OCI-LY7 (cell line): ENCODE measurements at regions not wholly inside any gene's neighbourhood (a gene's known extent, or its start where the extent isn't known, plus 50 kb on each side); places are given as distances from the start of the nearest gene placed in this dataset.

Experiments used
- EZH2phosphoT487 ChIP-seq: fragments of 200-600 bp; sonication (generic); IDR thresholded peaks from 2 replicates; pipeline ENCODE4 v1.6.1; 2018; ENCODE audit warnings: low read depth, borderline replicate concordance, mild to moderate bottlenecking, mixed run types, antibody characterized with exemption, low read length, moderate library complexity, mixed read lengths
- TF ChIP-seq, protein P1 (sequence below): fragments of 200-600 bp; sonication (generic); conservative IDR thresholded peaks from 2 replicates; pipeline ENCODE4 v1.5.1; 2014; ENCODE audit warnings: mild to moderate bottlenecking, antibody characterized with exemption, low read length, moderate library complexity, mixed read lengths

DNA sequence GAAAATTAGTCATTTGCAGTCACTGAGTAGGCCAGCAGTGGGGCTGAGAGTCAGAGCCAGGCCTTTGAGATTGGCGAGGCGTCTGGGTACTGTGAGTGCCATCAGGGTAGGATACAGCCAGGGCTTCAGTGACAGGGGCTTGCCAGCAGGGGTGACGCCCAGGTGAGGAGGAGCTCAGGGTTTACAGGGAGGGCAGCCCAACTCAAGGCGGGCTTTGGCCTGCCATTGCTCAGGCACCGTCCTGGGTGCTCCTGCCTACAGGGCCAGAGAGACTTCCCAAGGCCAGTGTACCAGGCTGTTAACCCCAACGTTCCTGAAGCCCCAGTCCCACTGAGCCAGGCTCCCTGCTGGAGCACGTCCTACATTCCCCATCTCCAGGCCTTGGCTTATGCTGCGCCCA, 152.0 kb downstream of the FBLN2 start:
- TF ChIP-seq, protein P1, sequence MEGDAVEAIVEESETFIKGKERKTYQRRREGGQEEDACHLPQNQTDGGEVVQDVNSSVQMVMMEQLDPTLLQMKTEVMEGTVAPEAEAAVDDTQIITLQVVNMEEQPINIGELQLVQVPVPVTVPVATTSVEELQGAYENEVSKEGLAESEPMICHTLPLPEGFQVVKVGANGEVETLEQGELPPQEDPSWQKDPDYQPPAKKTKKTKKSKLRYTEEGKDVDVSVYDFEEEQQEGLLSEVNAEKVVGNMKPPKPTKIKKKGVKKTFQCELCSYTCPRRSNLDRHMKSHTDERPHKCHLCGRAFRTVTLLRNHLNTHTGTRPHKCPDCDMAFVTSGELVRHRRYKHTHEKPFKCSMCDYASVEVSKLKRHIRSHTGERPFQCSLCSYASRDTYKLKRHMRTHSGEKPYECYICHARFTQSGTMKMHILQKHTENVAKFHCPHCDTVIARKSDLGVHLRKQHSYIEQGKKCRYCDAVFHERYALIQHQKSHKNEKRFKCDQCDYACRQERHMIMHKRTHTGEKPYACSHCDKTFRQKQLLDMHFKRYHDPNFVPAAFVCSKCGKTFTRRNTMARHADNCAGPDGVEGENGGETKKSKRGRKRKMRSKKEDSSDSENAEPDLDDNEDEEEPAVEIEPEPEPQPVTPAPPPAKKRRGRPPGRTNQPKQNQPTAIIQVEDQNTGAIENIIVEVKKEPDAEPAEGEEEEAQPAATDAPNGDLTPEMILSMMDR: no peak
- TF ChIP-seq EZH2phosphoT487: no peak
